GM12878 (cell line): ENCODE measurements at regions not wholly inside any gene's neighbourhood (a gene's known extent, or its start where the extent isn't known, plus 50 kb on each side); places are given as distances from the start of the nearest gene placed in this dataset.

Experiments
- TF ChIP-seq, protein P1 (sequence below), 3 experiments: IDR thresholded peaks in 2 of 3; conservative IDR thresholded peaks in 1 of 3; 2 replicates each; pipeline ENCODE4 v1.5.1; 2011; ENCODE audit warnings: low read depth in 3 of 3, low read length in 3 of 3, mild to moderate bottlenecking in 3 of 3, control low read depth in 2 of 3, moderate library complexity in 2 of 3, inconsistent platforms in 1 of 3, mixed read lengths in 1 of 3; ENCODE audit not compliant: control insufficient read depth in 2 of 3, insufficient read depth in 1 of 3; ENCODE audit errors: extremely low read depth in 1 of 3
- TF ChIP-seq, protein P2 (sequence below): IDR thresholded peaks from 2 replicates; pipeline ENCODE4 v1.6.1; 2012; ENCODE audit warnings: low read depth, low read length, improper control_type of control experiment

DNA sequence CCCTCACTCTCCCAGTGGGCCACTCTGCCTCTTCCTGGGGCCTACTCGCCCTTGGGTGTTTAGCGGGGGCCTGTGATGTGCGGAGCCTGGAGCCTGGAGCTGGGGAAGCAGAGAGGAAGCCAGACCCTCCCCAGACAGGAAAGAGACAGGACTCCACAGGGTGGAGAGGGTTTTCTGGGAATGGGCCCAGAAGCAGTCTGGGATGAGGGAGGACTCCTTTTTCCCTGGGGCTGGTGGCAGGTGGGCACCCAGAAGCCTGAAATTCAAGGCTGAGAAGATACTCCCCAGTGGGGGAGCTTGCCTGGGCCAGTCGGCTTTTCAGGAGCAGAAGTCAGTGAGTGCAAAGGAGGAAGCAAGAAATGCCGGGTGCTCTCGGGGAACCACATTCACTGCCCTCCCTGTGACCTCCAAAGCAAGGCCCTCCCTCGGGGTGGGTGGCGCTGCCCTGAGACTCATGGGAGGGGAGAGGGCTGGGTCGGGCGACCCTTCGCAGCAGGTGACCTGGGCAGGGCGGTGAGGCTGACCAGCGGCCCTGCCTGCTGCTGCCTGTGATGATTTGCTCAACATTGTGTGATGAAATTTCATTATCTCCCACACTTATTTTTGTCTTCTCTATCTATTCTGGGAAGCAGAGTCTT, 1377.4 kb downstream of the BRD1 start:
- TF ChIP-seq, protein P1, sequence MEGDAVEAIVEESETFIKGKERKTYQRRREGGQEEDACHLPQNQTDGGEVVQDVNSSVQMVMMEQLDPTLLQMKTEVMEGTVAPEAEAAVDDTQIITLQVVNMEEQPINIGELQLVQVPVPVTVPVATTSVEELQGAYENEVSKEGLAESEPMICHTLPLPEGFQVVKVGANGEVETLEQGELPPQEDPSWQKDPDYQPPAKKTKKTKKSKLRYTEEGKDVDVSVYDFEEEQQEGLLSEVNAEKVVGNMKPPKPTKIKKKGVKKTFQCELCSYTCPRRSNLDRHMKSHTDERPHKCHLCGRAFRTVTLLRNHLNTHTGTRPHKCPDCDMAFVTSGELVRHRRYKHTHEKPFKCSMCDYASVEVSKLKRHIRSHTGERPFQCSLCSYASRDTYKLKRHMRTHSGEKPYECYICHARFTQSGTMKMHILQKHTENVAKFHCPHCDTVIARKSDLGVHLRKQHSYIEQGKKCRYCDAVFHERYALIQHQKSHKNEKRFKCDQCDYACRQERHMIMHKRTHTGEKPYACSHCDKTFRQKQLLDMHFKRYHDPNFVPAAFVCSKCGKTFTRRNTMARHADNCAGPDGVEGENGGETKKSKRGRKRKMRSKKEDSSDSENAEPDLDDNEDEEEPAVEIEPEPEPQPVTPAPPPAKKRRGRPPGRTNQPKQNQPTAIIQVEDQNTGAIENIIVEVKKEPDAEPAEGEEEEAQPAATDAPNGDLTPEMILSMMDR (IDR thresholded peaks at IDR 0.05 in 2 of 3, conservative IDR thresholded peaks at IDR 0.05 in 1 of 3; ENCODE audit: control insufficient read depth in 2 of 3, extremely low read depth in 1 of 3, insufficient read depth in 1 of 3, low read depth in 3 of 3, low read length in 3 of 3) = no peak
- TF ChIP-seq, protein P2, sequence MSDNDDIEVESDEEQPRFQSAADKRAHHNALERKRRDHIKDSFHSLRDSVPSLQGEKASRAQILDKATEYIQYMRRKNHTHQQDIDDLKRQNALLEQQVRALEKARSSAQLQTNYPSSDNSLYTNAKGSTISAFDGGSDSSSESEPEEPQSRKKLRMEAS = no peak
